ENCODE measurements at regions not wholly inside any gene's neighbourhood (a gene's known extent, or its start where the extent isn't known, plus 50 kb on each side); places are given as distances from the start of the nearest gene placed in this dataset.

GRCh38 chr13:85742355-85742754 is 56.9 kb downstream of the SLITRK6 start:
- intact Hi-C loops (cut with DNase I) = no loop called here
- H3K9me3 ChIP-seq = peaks cover 0 to 5% (median 0%) of the 10 kb centered on the region in 12 donors
- no peak for ATAC-seq
- no peak for DNase-seq
- H3K27ac ChIP-seq = no peak overlapping the region
- 0 to 88% (median 64%) methylated on average over 2 of the region's 2 CpGs for WGBS, 4 donors
- no peaks in the 10 kb centered on the region for H3K4me1 ChIP-seq
- TF ChIP-seq, protein P1, sequence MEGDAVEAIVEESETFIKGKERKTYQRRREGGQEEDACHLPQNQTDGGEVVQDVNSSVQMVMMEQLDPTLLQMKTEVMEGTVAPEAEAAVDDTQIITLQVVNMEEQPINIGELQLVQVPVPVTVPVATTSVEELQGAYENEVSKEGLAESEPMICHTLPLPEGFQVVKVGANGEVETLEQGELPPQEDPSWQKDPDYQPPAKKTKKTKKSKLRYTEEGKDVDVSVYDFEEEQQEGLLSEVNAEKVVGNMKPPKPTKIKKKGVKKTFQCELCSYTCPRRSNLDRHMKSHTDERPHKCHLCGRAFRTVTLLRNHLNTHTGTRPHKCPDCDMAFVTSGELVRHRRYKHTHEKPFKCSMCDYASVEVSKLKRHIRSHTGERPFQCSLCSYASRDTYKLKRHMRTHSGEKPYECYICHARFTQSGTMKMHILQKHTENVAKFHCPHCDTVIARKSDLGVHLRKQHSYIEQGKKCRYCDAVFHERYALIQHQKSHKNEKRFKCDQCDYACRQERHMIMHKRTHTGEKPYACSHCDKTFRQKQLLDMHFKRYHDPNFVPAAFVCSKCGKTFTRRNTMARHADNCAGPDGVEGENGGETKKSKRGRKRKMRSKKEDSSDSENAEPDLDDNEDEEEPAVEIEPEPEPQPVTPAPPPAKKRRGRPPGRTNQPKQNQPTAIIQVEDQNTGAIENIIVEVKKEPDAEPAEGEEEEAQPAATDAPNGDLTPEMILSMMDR (IDR thresholded peaks at IDR 0.05) = no peak
- TF ChIP-seq POLR2A (IDR thresholded peaks at IDR 0.05) = no peak
- no peaks in the 10 kb centered on the region for H3K27me3 ChIP-seq
- no peak overlapping the region for H3K4me3 ChIP-seq
- H3K36me3 ChIP-seq = no peaks in the 10 kb centered on the region

- intact Hi-C loops (cut with DNase I) = no loop called here
These were observed 58.2 kb downstream of the SLITRK6 start for GRCh38 chr13:85741017-85741416.

DNA sequence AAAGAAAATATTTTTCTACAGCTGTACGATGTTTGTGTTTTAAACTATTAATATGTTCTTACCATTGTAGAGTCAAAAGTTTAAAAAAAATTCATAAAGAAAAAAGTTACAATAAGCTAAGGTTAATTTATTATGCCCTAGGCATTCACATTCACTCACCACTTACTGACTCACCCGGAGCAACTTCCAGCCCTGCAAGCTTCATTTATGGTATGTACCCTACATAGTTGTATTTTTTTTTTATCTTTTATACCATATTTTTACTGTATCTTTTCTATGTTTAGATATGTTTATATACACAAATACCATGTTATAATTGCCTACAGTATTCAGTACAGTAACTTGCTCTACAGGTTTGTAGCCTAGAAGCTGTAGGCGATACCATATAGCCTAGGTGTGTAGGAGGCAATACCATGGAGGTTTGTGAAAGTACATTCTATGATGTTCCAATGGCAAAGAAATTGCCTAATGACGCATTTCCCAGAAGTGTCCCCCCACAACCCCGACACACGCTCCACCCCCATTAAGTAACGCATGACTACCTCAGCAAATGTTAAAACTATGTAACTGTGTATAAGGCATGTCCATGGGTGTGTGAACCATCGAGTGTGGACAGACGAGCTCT is 60.4 kb downstream of the SLITRK6 start:
- TF ChIP-seq, protein P1 (IDR thresholded peaks at IDR 0.05) = no peak
- TF ChIP-seq POLR2A (IDR thresholded peaks at IDR 0.05) = no peak
- Histone ChIP-seq H3K36me3 (no peaks in the 10 kb centered on the region), H3K4me1 (no peaks in the 10 kb centered on the region), H3K4me3 (no peak overlapping the region), H3K27me3 (no peaks in the 10 kb centered on the region), H3K9me3 (peaks cover 0 to 5% (median 0%) of the 10 kb centered on the region in 12 donors), H3K27ac (no peak overlapping the region)
- intact Hi-C loops (cut with DNase I) = no loop called here
- DNase-seq (no peak), ATAC-seq (no peak)
- WGBS, 4 donors = 67 to 83% (median 70%) methylated on average over 9 of the region's 9 CpGs

More at GRCh38 chr13:85741017-85741416, 58.2 kb downstream of the SLITRK6 start:
- no peaks in the 10 kb centered on the region for H3K27me3 ChIP-seq
- no peak overlapping the region for H3K27ac ChIP-seq
- no peak for DNase-seq
- H3K4me3 ChIP-seq = no peak overlapping the region
- 73 to 82% (median 77%) methylated on average over 3 of the region's 3 CpGs for WGBS, 4 donors
- no peaks in the 10 kb centered on the region for H3K4me1 ChIP-seq
- peaks cover 0 to 5% (median 0%) of the 10 kb centered on the region in 12 donors for H3K9me3 ChIP-seq
- no peaks in the 10 kb centered on the region for H3K36me3 ChIP-seq
- TF ChIP-seq, protein P1 (IDR thresholded peaks at IDR 0.05) = no peak
- no peak for TF ChIP-seq POLR2A (IDR thresholded peaks at IDR 0.05)
- ATAC-seq = no peak

DNA sequence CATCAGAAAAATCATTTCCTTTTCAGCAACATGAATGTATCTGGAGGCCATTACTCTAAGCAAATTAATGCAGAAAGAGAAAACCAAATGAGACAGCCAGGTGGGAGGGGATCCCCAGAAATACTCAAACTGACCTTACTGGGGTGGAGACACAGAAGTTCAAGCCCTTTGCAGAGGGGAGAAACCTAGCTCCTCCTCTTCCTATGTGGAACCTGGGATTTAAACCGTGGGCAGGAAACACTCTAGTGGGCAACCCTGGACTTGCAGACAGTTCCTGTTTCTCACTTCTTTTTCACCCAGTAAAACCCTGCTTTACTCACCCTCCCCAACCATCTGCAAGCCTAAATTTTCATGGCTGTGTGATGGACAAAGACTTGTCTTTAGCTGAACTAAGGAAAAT is 61.3 kb downstream of the SLITRK6 start:
- DNase-seq (no peak), ATAC-seq (no peak)
- no peak for TF ChIP-seq POLR2A (IDR thresholded peaks at IDR 0.05)
- TF ChIP-seq, protein P1 (IDR thresholded peaks at IDR 0.05) = no peak
- no peak overlapping the region for H3K4me3 ChIP-seq
- intact Hi-C loops (cut with DNase I) = no loop called here
- no peaks in the 10 kb centered on the region for H3K36me3 ChIP-seq
- WGBS, 4 donors = 75 to 84% (median 79%) methylated on average over 1 of the region's 1 CpG
- no peaks in the 10 kb centered on the region for H3K4me1 ChIP-seq
- peaks cover 0 to 5% (median 0%) of the 10 kb centered on the region in 12 donors for H3K9me3 ChIP-seq
- no peaks in the 10 kb centered on the region for H3K27me3 ChIP-seq
- H3K27ac ChIP-seq = no peak overlapping the region
